Fibroblast of lung (primary cell): ENCODE measurements at regions not wholly inside any gene's neighbourhood (a gene's known extent, or its start where the extent isn't known, plus 50 kb on each side); places are given as distances from the start of the nearest gene placed in this dataset.

Experiments used
- EZH2 ChIP-seq: IDR thresholded peaks from 2 replicates; pipeline ENCODE4 v1.5.1; 2012; ENCODE audit warnings: low read length, control low read depth, mild to moderate bottlenecking; ENCODE audit errors: missing control alignments
- TF ChIP-seq, protein P1 (sequence below), 2 donors: IDR thresholded peaks in 1 of 2; conservative IDR thresholded peaks in 1 of 2; 1 replicate in 1 of 2; 2 replicates in 1 of 2; pipeline ENCODE4 v1.5.1; 2011 to 2012; ENCODE audit warnings: low read length in 2 of 2, control low read depth in 1 of 2, inconsistent platforms in 1 of 2, low read depth in 1 of 2, mild to moderate bottlenecking in 1 of 2

GRCh38 chr4:58981828-58982227 lies 1871.6 kb upstream of the IGFBP7 start:
- TF ChIP-seq, protein P1, sequence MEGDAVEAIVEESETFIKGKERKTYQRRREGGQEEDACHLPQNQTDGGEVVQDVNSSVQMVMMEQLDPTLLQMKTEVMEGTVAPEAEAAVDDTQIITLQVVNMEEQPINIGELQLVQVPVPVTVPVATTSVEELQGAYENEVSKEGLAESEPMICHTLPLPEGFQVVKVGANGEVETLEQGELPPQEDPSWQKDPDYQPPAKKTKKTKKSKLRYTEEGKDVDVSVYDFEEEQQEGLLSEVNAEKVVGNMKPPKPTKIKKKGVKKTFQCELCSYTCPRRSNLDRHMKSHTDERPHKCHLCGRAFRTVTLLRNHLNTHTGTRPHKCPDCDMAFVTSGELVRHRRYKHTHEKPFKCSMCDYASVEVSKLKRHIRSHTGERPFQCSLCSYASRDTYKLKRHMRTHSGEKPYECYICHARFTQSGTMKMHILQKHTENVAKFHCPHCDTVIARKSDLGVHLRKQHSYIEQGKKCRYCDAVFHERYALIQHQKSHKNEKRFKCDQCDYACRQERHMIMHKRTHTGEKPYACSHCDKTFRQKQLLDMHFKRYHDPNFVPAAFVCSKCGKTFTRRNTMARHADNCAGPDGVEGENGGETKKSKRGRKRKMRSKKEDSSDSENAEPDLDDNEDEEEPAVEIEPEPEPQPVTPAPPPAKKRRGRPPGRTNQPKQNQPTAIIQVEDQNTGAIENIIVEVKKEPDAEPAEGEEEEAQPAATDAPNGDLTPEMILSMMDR (conservative IDR thresholded peaks at IDR 0.05 in 1 of 2, IDR thresholded peaks at IDR 0.05 in 1 of 2; ENCODE audit: low read depth in 1 of 2, low read length in 2 of 2), result no peak
- no peak for TF ChIP-seq EZH2
